Vagina (tissue), 2 donors: ENCODE measurements at regions not wholly inside any gene's neighbourhood (a gene's known extent, or its start where the extent isn't known, plus 50 kb on each side); places are given as distances from the start of the nearest gene placed in this dataset.
A peak's percentile ranks its signal among the peaks of the same experiment; 100 is the strongest.

Source experiments
- DNase-seq, 2 donors: peaks; one replicate each; pipeline ENCODE4 v3.0.0-alpha.2; 2017; ENCODE audit errors: extremely low spot score in 2 of 2
- H3K27ac ChIP-seq: fragments of 200-600 bp; sonication (generic); one replicate; pipeline ENCODE4 v1.5.1; 2019
- H3K27me3 ChIP-seq: fragments of 200-600 bp; sonication (generic); one replicate; pipeline ENCODE4 v1.5.1; 2019
- H3K36me3 ChIP-seq, 2 donors: fragments of 200-600 bp; sonication (generic); one replicate each; pipeline ENCODE4 v1.5.1; 2017 to 2019
- H3K4me1 ChIP-seq: fragments of 200-600 bp; sonication (generic); one replicate; pipeline ENCODE4 v1.5.1; 2019
- H3K4me3 ChIP-seq, 2 donors: fragments of 200-600 bp; sonication (generic); 1 replicate in 1 of 2; 2 replicates in 1 of 2; pipeline ENCODE4 v1.5.1; 2016 to 2019
- H3K9me3 ChIP-seq: fragments of 200-600 bp; sonication (generic); one replicate; pipeline ENCODE4 v1.5.1; 2019
- CTCF ChIP-seq, 3 experiments: fragments of 450-650 bp in 2 of 3; fragments of 200-600 bp in 1 of 3; sonication (generic) in 1 of 3; IDR thresholded peaks; one replicate each; pipeline ENCODE4 v1.5.1; 2017 to 2019; ENCODE audit warnings: antibody characterized with exemption in 3 of 3, mild to moderate bottlenecking in 2 of 3, moderate library complexity in 2 of 3
- POLR2A ChIP-seq, 2 donors: fragments of 450-650 bp; IDR thresholded peaks; one replicate each; pipeline ENCODE4 v1.6.1; 2017; ENCODE audit warnings: antibody characterized with exemption in 2 of 2, mild to moderate bottlenecking in 2 of 2, moderate library complexity in 2 of 2
- POLR2AphosphoS5 ChIP-seq, 2 donors: sonication (generic); formaldehyde crosslinking; IDR thresholded peaks; one replicate each; pipeline ENCODE4 v1.9.0; 2017; ENCODE audit warnings: antibody characterized with exemption in 2 of 2, mild to moderate bottlenecking in 2 of 2, low read depth in 1 of 2; ENCODE audit not compliant: insufficient read depth in 1 of 2
- intact Hi-C: fragments of 100-400 bp; cut with DNase I; formaldehyde crosslinking; loops from one replicate; pipeline ENCODE4 v1.15.1; 2023

- H3K4me1 ChIP-seq = no peaks in the 10 kb centered on the region
- H3K36me3 ChIP-seq = no peaks in the 10 kb centered on the region
- H3K27ac ChIP-seq = no peak overlapping the region
- H3K27me3 ChIP-seq = no peaks in the 10 kb centered on the region
- TF ChIP-seq CTCF (IDR thresholded peaks at IDR 0.05) (no peak), POLR2A (IDR thresholded peaks at IDR 0.05) (no peak)
- H3K4me3 ChIP-seq = no peak overlapping the region
- intact Hi-C loops = no loop called here
- no peak for DNase-seq
- H3K9me3 ChIP-seq = no peaks in the 10 kb centered on the region
These were observed 92.5 kb downstream of the ATP23 start for GRCh38 chr12:58033831-58034230.

- H3K27ac ChIP-seq = no peak overlapping the region
These were observed 92.9 kb downstream of the ATP23 start for GRCh38 chr12:58034311-58034710.

GRCh38 chr12:58034712-58035111, 93.3 kb downstream of the ATP23 start:
- H3K4me3 ChIP-seq = no peak overlapping the region
- no peaks in the 10 kb centered on the region for H3K9me3 ChIP-seq
- H3K27me3 ChIP-seq = no peaks in the 10 kb centered on the region
- no peaks in the 10 kb centered on the region for H3K4me1 ChIP-seq
- no peaks in the 10 kb centered on the region for H3K36me3 ChIP-seq
- DNase-seq = no peak
- H3K27ac ChIP-seq = no peak overlapping the region
- intact Hi-C loops = no loop called here
- peak in 1 of 2 donors; percentile 41 for TF ChIP-seq POLR2AphosphoS5 (IDR thresholded peaks at IDR 0.05; ENCODE audit: insufficient read depth in 1 of 2, low read depth in 1 of 2)
- no peak for TF ChIP-seq POLR2A (IDR thresholded peaks at IDR 0.05)

More at GRCh38 chr12:58034311-58034710, 92.9 kb downstream of the ATP23 start:
- H3K4me3 ChIP-seq = no peak overlapping the region
- H3K4me1 ChIP-seq = no peaks in the 10 kb centered on the region
- no peaks in the 10 kb centered on the region for H3K27me3 ChIP-seq
- no peaks in the 10 kb centered on the region for H3K9me3 ChIP-seq
- no peaks in the 10 kb centered on the region for H3K36me3 ChIP-seq
- no peak for DNase-seq
- no peak for TF ChIP-seq CTCF (IDR thresholded peaks at IDR 0.05)
- no peak for TF ChIP-seq POLR2A (IDR thresholded peaks at IDR 0.05)
- TF ChIP-seq POLR2AphosphoS5 (IDR thresholded peaks at IDR 0.05; ENCODE audit: insufficient read depth in 1 of 2, low read depth in 1 of 2) = no peak
- intact Hi-C loops = no loop called here

- DNase-seq = no peak
- Histone ChIP-seq H3K4me1 (no peaks in the 10 kb centered on the region), H3K9me3 (no peaks in the 10 kb centered on the region), H3K27ac (no peak overlapping the region), H3K4me3 (no peak overlapping the region), H3K36me3 (no peaks in the 10 kb centered on the region), H3K27me3 (no peaks in the 10 kb centered on the region)
- TF ChIP-seq POLR2A (IDR thresholded peaks at IDR 0.05) (no peak), CTCF (IDR thresholded peaks at IDR 0.05) (no peak), POLR2AphosphoS5 (IDR thresholded peaks at IDR 0.05; ENCODE audit: insufficient read depth in 1 of 2, low read depth in 1 of 2) (no peak)
- intact Hi-C loops = no loop called here
These were observed 100.1 kb downstream of the ATP23 start for GRCh38 chr12:58041441-58041840.

GRCh38 chr12:58044966-58045365, 103.6 kb downstream of the ATP23 start:
- no peaks in the 10 kb centered on the region for H3K27me3 ChIP-seq
- TF ChIP-seq CTCF (IDR thresholded peaks at IDR 0.05) = no peak
- TF ChIP-seq POLR2A (IDR thresholded peaks at IDR 0.05) = no peak
- no peak for TF ChIP-seq POLR2AphosphoS5 (IDR thresholded peaks at IDR 0.05; ENCODE audit: insufficient read depth in 1 of 2, low read depth in 1 of 2)
- no peaks in the 10 kb centered on the region for H3K4me1 ChIP-seq
- no peaks in the 10 kb centered on the region for H3K36me3 ChIP-seq
- H3K4me3 ChIP-seq = no peak overlapping the region
- intact Hi-C loops = no loop called here
- H3K27ac ChIP-seq = no peak overlapping the region
- no peaks in the 10 kb centered on the region for H3K9me3 ChIP-seq
- no peak for DNase-seq

- H3K27ac ChIP-seq = no peak overlapping the region
- H3K4me1 ChIP-seq = no peaks in the 10 kb centered on the region
- no peaks in the 10 kb centered on the region for H3K27me3 ChIP-seq
- no peak for DNase-seq
- intact Hi-C loops = no loop called here
- no peak overlapping the region for H3K4me3 ChIP-seq
- no peak for TF ChIP-seq POLR2A (IDR thresholded peaks at IDR 0.05)
- no peak for TF ChIP-seq CTCF (IDR thresholded peaks at IDR 0.05)
- no peak for TF ChIP-seq POLR2AphosphoS5 (IDR thresholded peaks at IDR 0.05; ENCODE audit: insufficient read depth in 1 of 2, low read depth in 1 of 2)
- no peaks in the 10 kb centered on the region for H3K9me3 ChIP-seq
- no peaks in the 10 kb centered on the region for H3K36me3 ChIP-seq
These were observed 104.9 kb downstream of the ATP23 start for GRCh38 chr12:58046271-58046670.
